ENCODE measurements at regions not wholly inside any gene's neighbourhood (a gene's known extent, or its start where the extent isn't known, plus 50 kb on each side); places are given as distances from the start of the nearest gene placed in this dataset.

DNA sequence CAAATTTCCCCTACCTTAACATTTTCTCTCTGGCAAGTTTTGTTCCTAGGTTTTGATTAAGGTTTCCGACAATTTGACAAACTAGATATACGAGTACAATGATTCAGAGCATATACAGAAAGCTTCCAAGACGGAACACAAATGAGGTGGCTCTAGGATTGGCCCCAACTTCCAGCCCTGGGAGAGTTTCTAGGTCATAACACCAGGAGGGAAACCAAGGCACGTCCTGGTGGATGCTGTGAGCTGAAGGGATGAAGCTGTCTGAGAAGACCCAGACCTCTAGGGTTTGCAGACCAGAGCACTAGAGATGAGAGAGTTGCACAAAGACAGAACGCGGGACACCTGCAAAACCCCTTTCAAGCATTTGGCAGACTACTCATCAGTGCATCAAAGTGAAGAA lies 51.5 kb upstream of the CAND1 start:
- Histone ChIP-seq H3K27me3 (no peaks in the 10 kb centered on the region), H3K9ac (no peak overlapping the region), H3K9me3 (no peaks in the 10 kb centered on the region), H3K27ac (no peak overlapping the region), H3K36me3 (no peaks in the 10 kb centered on the region), H3K4me1 (peaks cover 5% of the 10 kb centered on the region), H3K4me3 (no peak overlapping the region), H3K4me2 (no peak overlapping the region), H4K20me1 (no peaks in the 10 kb centered on the region)
- TF ChIP-seq Cebpa-rat (IDR thresholded peaks at IDR 0.05) = no peak
